ENCODE measurements at regions not wholly inside any gene's neighbourhood (a gene's known extent, or its start where the extent isn't known, plus 50 kb on each side); places are given as distances from the start of the nearest gene placed in this dataset.

DNA sequence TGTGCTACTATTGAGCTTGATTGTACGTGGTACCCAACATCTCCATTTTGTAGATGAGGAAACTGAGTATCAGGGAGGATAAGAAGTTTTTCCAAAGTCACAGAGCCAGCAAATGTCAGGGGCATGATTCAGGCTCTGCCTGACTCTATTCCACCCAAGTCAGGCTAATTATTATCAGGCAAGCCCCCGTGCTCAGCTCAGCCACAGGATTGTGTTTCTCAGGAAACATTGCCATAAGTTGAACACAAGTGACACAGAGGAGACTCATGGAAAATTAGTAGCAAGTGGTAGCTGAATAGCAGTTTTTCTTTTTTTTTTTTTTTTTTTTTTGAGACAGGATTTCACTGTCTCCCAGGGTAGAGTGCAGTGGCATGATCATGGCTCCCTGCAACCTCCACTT, 260.5 kb downstream of the C1D start:
- TF ChIP-seq CTCF (conservative IDR thresholded peaks at IDR 0.05; ENCODE audit: low read length): no peak
- TF ChIP-seq EZH2phosphoT487 (IDR thresholded peaks at IDR 0.05; ENCODE audit: borderline replicate concordance): no peak
